ENCODE measurements at regions not wholly inside any gene's neighbourhood (a gene's known extent, or its start where the extent isn't known, plus 50 kb on each side); places are given as distances from the start of the nearest gene placed in this dataset.
A peak's percentile ranks its signal among the peaks of the same experiment; 100 is the strongest.

GRCh38 chr6:169962604-169963469 lies 211.4 kb downstream of the ERMARD start:
- Histone ChIP-seq H3K27me3 (ENCODE audit: control insufficient read depth in 2 of 2, insufficient read depth in 2 of 2, low read length in 2 of 2) (peaks cover 0 to 3% of the 10 kb centered on the region in 2 experiments), H3K36me3 (ENCODE audit: control insufficient read depth in 2 of 2, extremely low read depth in 1 of 2, insufficient read depth in 2 of 2, low read length in 2 of 2) (no peaks in the 10 kb centered on the region), H3K9ac (replicated peaks; ENCODE audit: extremely low read depth, insufficient read depth, low read length) (no peak overlapping the region), H3K9me1 (replicated peaks; ENCODE audit: control insufficient read depth, extremely low read depth, insufficient read depth, low read length) (no peaks in the 10 kb centered on the region), H3K4me1 (ENCODE audit: control insufficient read depth, extremely low read depth, insufficient read depth, low read length) (peaks cover 4% of the 10 kb centered on the region), H4K20me1 (replicated peaks; ENCODE audit: control insufficient read depth, extremely low read depth, insufficient read depth, low read length) (no peaks in the 10 kb centered on the region), H3K79me2 (ENCODE audit: control insufficient read depth, insufficient read depth, low read length) (no peaks in the 10 kb centered on the region), H2AFZ (ENCODE audit: low read depth, low read length) (peak overlapping the region; percentile 69), H3K9me3 (replicated peaks; ENCODE audit: control insufficient read depth, insufficient read depth, low read length) (no peaks in the 10 kb centered on the region), H3K27ac (ENCODE audit: insufficient read depth, low read depth, low read length) (no peak overlapping the region), H3K4me3 (replicated peaks in 1 of 3; ENCODE audit: insufficient read depth in 1 of 3, low read depth in 1 of 3, low read length in 3 of 3) (peak overlapping the region in 1 of 3 experiments; percentile 46), H3K4me2 (ENCODE audit: insufficient read depth, low read length) (peak overlapping the region; percentile 3)
- ChIA-PET POLR2A (no interaction called here), CTCF (interaction anchor here (0.8 to 9.4 kb wide), 7 partner anchors 17 to 554 kb away, joined by 3 to 70 read pairs (median 5); no protein-coding TSS in a partner anchor)
- dilution Hi-C loops (cut with MboI; ENCODE audit: extremely low pct_ligation_motif_present, low sequenced_read_pairs) (no loop called here), intact Hi-C loops (cut with micrococcal nuclease) (loop anchor here (5.0 kb wide), 1 partner anchor 329 kb away; the partner anchor contains the start of gene DLL1)
- no TSS peak for BruUV-seq (replicated peaks)
- TF ChIP-seq FOS (IDR thresholded peaks at IDR 0.05; ENCODE audit: borderline replicate concordance, insufficient read depth, low read length) (no peak), MYC (IDR thresholded peaks at IDR 0.05; ENCODE audit: low read depth, low read length) (no peak), JUN (IDR thresholded peaks at IDR 0.05; ENCODE audit: borderline replicate concordance, insufficient read depth, insufficient read length, low read depth) (no peak), EZH2 (IDR thresholded peaks at IDR 0.05; ENCODE audit: borderline replicate concordance, low read depth, low read length, severe bottlenecking) (peak; percentile 11)
- no peak for FAIRE-seq
- DNase-seq (ENCODE audit: low read depth, low spot score) = no peak

DNA sequence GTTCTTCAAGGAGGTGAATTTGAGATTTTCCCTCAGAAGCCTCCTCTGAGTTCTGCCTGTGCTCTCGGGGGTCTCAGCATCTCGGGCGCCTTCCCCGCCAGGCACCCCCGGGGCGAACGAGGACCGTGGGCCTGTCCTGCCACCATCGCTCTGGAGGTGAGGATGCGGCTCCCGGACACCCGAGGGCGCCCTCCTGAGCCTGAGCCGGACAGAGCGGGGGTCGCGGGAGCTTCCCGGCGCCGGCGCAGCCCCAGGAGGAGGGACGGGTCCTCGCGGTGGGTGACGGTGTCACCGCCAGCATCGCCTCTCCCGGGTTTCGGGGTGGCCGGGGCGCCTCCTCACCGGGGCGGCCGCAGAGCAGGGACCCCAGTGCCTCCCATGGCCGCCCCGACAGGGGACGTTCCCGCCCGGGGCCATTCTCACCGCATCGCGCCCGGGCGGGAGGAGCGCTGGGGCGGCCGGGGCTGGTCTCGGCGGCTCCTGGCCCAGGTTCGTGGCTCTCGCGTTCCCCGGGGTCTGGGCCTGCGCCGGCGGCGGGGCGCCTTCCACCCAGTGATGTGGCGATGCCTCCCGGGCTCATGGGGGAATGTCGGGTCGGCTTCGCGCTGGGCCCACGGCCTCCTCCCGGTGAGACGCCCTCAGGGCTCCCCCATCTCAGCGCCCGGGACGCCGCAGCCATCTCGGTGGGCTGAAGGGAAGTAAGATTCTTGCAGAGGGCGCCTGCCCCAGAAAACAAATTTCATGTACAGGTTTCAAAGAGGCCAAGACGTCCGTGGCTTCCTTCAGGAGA lies 210.5 kb downstream of the ERMARD start:
- no peaks in the 10 kb centered on the region for H3K9me3 ChIP-seq (replicated peaks; ENCODE audit: control insufficient read depth, insufficient read depth, low read length)
- H3K36me3 ChIP-seq (ENCODE audit: control insufficient read depth in 2 of 2, extremely low read depth in 1 of 2, insufficient read depth in 2 of 2, low read length in 2 of 2) = no peaks in the 10 kb centered on the region
- intact Hi-C loops (cut with micrococcal nuclease) = loop anchor here (1.0 to 5.0 kb wide), 3 partner anchors 131 to 555 kb away; partner anchors contain the start of gene DLL1
- dilution Hi-C loops (cut with MboI; ENCODE audit: extremely low pct_ligation_motif_present, low sequenced_read_pairs) = no loop called here
- no peaks in the 10 kb centered on the region for H3K79me2 ChIP-seq (ENCODE audit: control insufficient read depth, insufficient read depth, low read length)
- H4K20me1 ChIP-seq (replicated peaks; ENCODE audit: control insufficient read depth, extremely low read depth, insufficient read depth, low read length) = no peaks in the 10 kb centered on the region
- POLR2A ChIA-PET = no interaction called here
- no peak overlapping the region for H3K27ac ChIP-seq (ENCODE audit: insufficient read depth, low read depth, low read length)
- DNase-seq (ENCODE audit: low read depth, low spot score) (peak; percentile 40), FAIRE-seq (no peak)
- no peaks in the 10 kb centered on the region for H3K9me1 ChIP-seq (replicated peaks; ENCODE audit: control insufficient read depth, extremely low read depth, insufficient read depth, low read length)
- H3K4me2 ChIP-seq (ENCODE audit: insufficient read depth, low read length) = peak overlapping the region; percentile 3
- CTCF ChIA-PET = interaction anchor here (0.8 to 9.4 kb wide), 11 partner anchors 18 to 555 kb away, joined by 3 to 70 read pairs (median 4); no protein-coding TSS in a partner anchor
- peaks cover 4% of the 10 kb centered on the region for H3K4me1 ChIP-seq (ENCODE audit: control insufficient read depth, extremely low read depth, insufficient read depth, low read length)
- BruUV-seq (replicated peaks) = no TSS peak
- H3K9ac ChIP-seq (replicated peaks; ENCODE audit: extremely low read depth, insufficient read depth, low read length) = peak overlapping the region; percentile 41
- H3K27me3 ChIP-seq (ENCODE audit: control insufficient read depth in 2 of 2, insufficient read depth in 2 of 2, low read length in 2 of 2) = peaks cover 0 to 3% of the 10 kb centered on the region in 2 experiments
- TF ChIP-seq EZH2 (IDR thresholded peaks at IDR 0.05; ENCODE audit: borderline replicate concordance, low read depth, low read length, severe bottlenecking) (peak; percentile 66), JUN (IDR thresholded peaks at IDR 0.05; ENCODE audit: borderline replicate concordance, insufficient read depth, insufficient read length, low read depth) (no peak), POLR2A (IDR thresholded peaks at IDR 0.05; ENCODE audit: low read depth, low read length) (no peak), MYC (IDR thresholded peaks at IDR 0.05; ENCODE audit: low read depth, low read length) (no peak)
- TF ChIP-seq, protein P1, sequence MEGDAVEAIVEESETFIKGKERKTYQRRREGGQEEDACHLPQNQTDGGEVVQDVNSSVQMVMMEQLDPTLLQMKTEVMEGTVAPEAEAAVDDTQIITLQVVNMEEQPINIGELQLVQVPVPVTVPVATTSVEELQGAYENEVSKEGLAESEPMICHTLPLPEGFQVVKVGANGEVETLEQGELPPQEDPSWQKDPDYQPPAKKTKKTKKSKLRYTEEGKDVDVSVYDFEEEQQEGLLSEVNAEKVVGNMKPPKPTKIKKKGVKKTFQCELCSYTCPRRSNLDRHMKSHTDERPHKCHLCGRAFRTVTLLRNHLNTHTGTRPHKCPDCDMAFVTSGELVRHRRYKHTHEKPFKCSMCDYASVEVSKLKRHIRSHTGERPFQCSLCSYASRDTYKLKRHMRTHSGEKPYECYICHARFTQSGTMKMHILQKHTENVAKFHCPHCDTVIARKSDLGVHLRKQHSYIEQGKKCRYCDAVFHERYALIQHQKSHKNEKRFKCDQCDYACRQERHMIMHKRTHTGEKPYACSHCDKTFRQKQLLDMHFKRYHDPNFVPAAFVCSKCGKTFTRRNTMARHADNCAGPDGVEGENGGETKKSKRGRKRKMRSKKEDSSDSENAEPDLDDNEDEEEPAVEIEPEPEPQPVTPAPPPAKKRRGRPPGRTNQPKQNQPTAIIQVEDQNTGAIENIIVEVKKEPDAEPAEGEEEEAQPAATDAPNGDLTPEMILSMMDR (IDR thresholded peaks at IDR 0.05; ENCODE audit: extremely low read depth in 1 of 2, insufficient read depth in 1 of 2, low read depth in 1 of 2, low read length in 2 of 2) = peak; percentile 40 to 70
- peak overlapping the region in 2 of 3 experiments; percentile 26 to 46 for H3K4me3 ChIP-seq (replicated peaks in 1 of 3; ENCODE audit: insufficient read depth in 1 of 3, low read depth in 1 of 3, low read length in 3 of 3)
- H2AFZ ChIP-seq (ENCODE audit: low read depth, low read length) = peak overlapping the region; percentile 69
